HCT116 (cell line): ENCODE measurements at regions not wholly inside any gene's neighbourhood (a gene's known extent, or its start where the extent isn't known, plus 50 kb on each side); places are given as distances from the start of the nearest gene placed in this dataset.

Source experiments
- ATAC-seq: fragments of 200-7000 bp; cut with Tn5 transposase; 2 replicates; pipeline ENCODE4 v1.9.1; 2020; ENCODE audit warnings: mild to moderate bottlenecking, moderate library complexity
- BruUV-seq: library from RNA; stranded (reverse); fragments of 400-500 nt; replicated peaks from 2 replicates; lab custom pipeline; 2021; lab: Mats Ljungman, UMichigan
- CTCF ChIA-PET: fragments of 300-600 bp; sonication (Branson Sonifier 250); formaldehyde crosslinking; loops from one replicate; lab custom pipeline; 2021; ENCODE audit warnings: antibody characterized with exemption; lab: Charles Lee
- POLR2A ChIA-PET: fragments of 300-600, 350-600 bp; sonication (Branson Sonifier 250); formaldehyde crosslinking; loops from one replicate; lab custom pipeline; 2021; ENCODE audit warnings: antibody characterized with exemption; lab: Charles Lee
- RAD21 ChIA-PET, 2 experiments: fragments of 300-600 bp; sonication (Branson Sonifier 250); formaldehyde crosslinking; loops; one replicate each; lab custom pipeline; 2023; ENCODE audit warnings: low total read pairs in 2 of 2; ENCODE audit not compliant: uncharacterized antibody in 2 of 2, unreplicated experiment in 2 of 2, low non-redundant PET in 1 of 2; lab: Charles Lee
- DNase-seq: peaks from one replicate; pipeline ENCODE4 v3.0.0-alpha.2; 2010; ENCODE audit warnings: low read depth, low spot score
- H2AFZ ChIP-seq: fragments of 200-600 bp; shearing (Covaris generic), sonication (generic); 2 replicates; pipeline ENCODE4 v1.6.1; 2017; ENCODE audit warnings: low read depth, mixed run types, mixed read lengths, antibody characterized with exemption, low read length; ENCODE audit not compliant: poor library complexity, severe bottlenecking
- H3K27ac ChIP-seq: 2 replicates; pipeline ENCODE4 v1.5.1; 2012; ENCODE audit warnings: low read depth, low read length
- H3K27me3 ChIP-seq: fragments of 200-600 bp; sonication (generic); 2 replicates; pipeline ENCODE4 v1.6.1; 2016; ENCODE audit warnings: mixed run types, low read length, mixed read lengths; ENCODE audit not compliant: insufficient read depth
- H3K36me3 ChIP-seq, 2 experiments: fragments of 200-500 bp in 1 of 2; fragments of 200-600 bp in 1 of 2; sonication (Bioruptor generic) in 1 of 2; sonication (generic) in 1 of 2; 2 replicates each; pipeline versions ENCODE4 v1.5.1 to v1.6.1; 2014 to 2016; ENCODE audit warnings: low read length in 2 of 2, inconsistent platforms in 1 of 2, mixed read lengths in 1 of 2, mixed run types in 1 of 2; ENCODE audit not compliant: insufficient read depth in 2 of 2, control insufficient read depth in 1 of 2
- H3K4me1 ChIP-seq, 2 experiments: fragments of 200-600 bp in 1 of 2; sonication (generic) in 1 of 2; 2 replicates each; pipeline versions ENCODE4 v1.5.1 to v1.6.1; 2012 to 2017; ENCODE audit warnings: low read length in 2 of 2, inconsistent platforms in 1 of 2, mild to moderate bottlenecking in 1 of 2, mixed read lengths in 1 of 2, mixed run types in 1 of 2, moderate library complexity in 1 of 2; ENCODE audit not compliant: insufficient read depth in 2 of 2, control insufficient read depth in 1 of 2
- H3K4me2 ChIP-seq: fragments of 200-600 bp; sonication (generic); 2 replicates; pipeline ENCODE4 v1.6.1; 2017; ENCODE audit warnings: mixed run types, low read length, mixed read lengths
- H3K4me3 ChIP-seq, 2 experiments: fragments of 200-600 bp in 1 of 2; sonication (generic) in 1 of 2; replicated peaks in 1 of 2; 2 replicates each; pipeline ENCODE4 v1.5.1; 2011 to 2016; ENCODE audit warnings: low read length in 2 of 2, control low read depth in 1 of 2, low read depth in 1 of 2, mild to moderate bottlenecking in 1 of 2, mixed read lengths in 1 of 2, mixed run types in 1 of 2
- H3K79me2 ChIP-seq: fragments of 200-600 bp; sonication (generic); 2 replicates; pipeline ENCODE4 v1.6.1; 2017; ENCODE audit warnings: mild to moderate bottlenecking, mixed run types, low read length, moderate library complexity, mixed read lengths; ENCODE audit not compliant: insufficient read depth
- H3K9ac ChIP-seq: fragments of 200-600 bp; sonication (generic); 2 replicates; pipeline ENCODE4 v1.6.1; 2016; ENCODE audit warnings: low read length, mixed read lengths
- H3K9me2 ChIP-seq: fragments of 200-600 bp; sonication (generic), shearing (Covaris generic); 2 replicates; pipeline ENCODE4 v1.6.1; 2017; ENCODE audit warnings: mixed run types, mild to moderate bottlenecking, moderate library complexity; ENCODE audit not compliant: insufficient read depth
- H3K9me3 ChIP-seq, 2 experiments: fragments of 200-500 bp in 1 of 2; fragments of 200-600 bp in 1 of 2; sonication (Bioruptor generic) in 1 of 2; sonication (generic) in 1 of 2; 2 replicates each; pipeline ENCODE4 v1.6.1; 2014 to 2017; ENCODE audit warnings: low read length in 2 of 2, mixed read lengths in 2 of 2, inconsistent platforms in 1 of 2, low read depth in 1 of 2, mild to moderate bottlenecking in 1 of 2, mixed run types in 1 of 2, moderate library complexity in 1 of 2; ENCODE audit not compliant: control insufficient read depth in 1 of 2, insufficient read depth in 1 of 2
- H4K20me1 ChIP-seq: fragments of 200-600 bp; sonication (generic), shearing (Covaris generic); 2 replicates; pipeline ENCODE4 v1.6.1; 2017; ENCODE audit warnings: mixed run types, mild to moderate bottlenecking, moderate library complexity; ENCODE audit not compliant: insufficient read depth
- CEBPB ChIP-seq: IDR thresholded peaks from 2 replicates; pipeline ENCODE4 v1.6.1; 2012; ENCODE audit warnings: low read depth
- EGR1 ChIP-seq: IDR thresholded peaks from 2 replicates; pipeline ENCODE4 v1.6.1; 2012; ENCODE audit warnings: low read depth
- ELF1 ChIP-seq: IDR thresholded peaks from 2 replicates; pipeline ENCODE4 v1.6.1; 2012; ENCODE audit warnings: low read depth, borderline replicate concordance
- EZH2 ChIP-seq: fragments of 200-600 bp; sonication (generic); IDR thresholded peaks from 2 replicates; pipeline ENCODE4 v1.6.1; 2017; ENCODE audit warnings: antibody characterized with exemption, mixed run types
- JUND ChIP-seq: IDR thresholded peaks from 2 replicates; pipeline ENCODE4 v1.6.1; 2012
- POLR2A ChIP-seq: IDR thresholded peaks from 2 replicates; pipeline ENCODE4 v1.7.0; 2011; ENCODE audit warnings: borderline replicate concordance; ENCODE audit not compliant: insufficient read depth, insufficient read length; ENCODE audit errors: extremely low read depth
- POLR2AphosphoS5 ChIP-seq: IDR thresholded peaks from 2 replicates; pipeline ENCODE4 v1.6.1; 2011; ENCODE audit warnings: mild to moderate bottlenecking, low read depth, low read length, moderate library complexity
- RAD21 ChIP-seq: IDR thresholded peaks from 2 replicates; pipeline ENCODE4 v1.6.1; 2012; ENCODE audit warnings: low read depth, mild to moderate bottlenecking
- SIN3A ChIP-seq: IDR thresholded peaks from 2 replicates; pipeline ENCODE4 v1.6.1; 2012; ENCODE audit warnings: low read depth
- SP1 ChIP-seq: IDR thresholded peaks from 2 replicates; pipeline ENCODE4 v1.6.1; 2012; ENCODE audit warnings: low read depth
- SRF ChIP-seq: IDR thresholded peaks from 2 replicates; pipeline ENCODE4 v1.6.1; 2012; ENCODE audit warnings: low read depth
- TCF7L2 ChIP-seq: IDR thresholded peaks from 2 replicates; pipeline ENCODE4 v1.7.0; 2011; ENCODE audit warnings: borderline replicate concordance, inconsistent platforms; ENCODE audit not compliant: insufficient read depth, insufficient read length; ENCODE audit errors: extremely low read depth
- YY1 ChIP-seq: IDR thresholded peaks from 2 replicates; pipeline ENCODE4 v1.6.1; 2011; ENCODE audit warnings: low read length, low read depth, moderate library complexity, mild to moderate bottlenecking; ENCODE audit not compliant: insufficient replicate concordance; ENCODE audit errors: extremely low read depth
- ZFX ChIP-seq: fragments of 450-650 bp; IDR thresholded peaks from 2 replicates; pipeline ENCODE4 v1.6.1; 2017
- ZNF274 ChIP-seq: fragments of 200-500 bp; sonication (Bioruptor generic); IDR thresholded peaks from 2 replicates; pipeline ENCODE4 v1.6.1; 2014; ENCODE audit warnings: mild to moderate bottlenecking, low read depth, low read length, inconsistent platforms
- intact Hi-C: fragments of 100-400 bp; cut with micrococcal nuclease; formaldehyde crosslinking; loops from 2 replicates; pipeline ENCODE4 v1.10.0; 2022
- TF ChIP-seq, protein P1 (sequence below): IDR thresholded peaks from 2 replicates; pipeline ENCODE4 v1.6.1; 2011; ENCODE audit warnings: mild to moderate bottlenecking, low read length, moderate library complexity; ENCODE audit not compliant: insufficient replicate concordance; ENCODE audit errors: extremely low read depth
- TF ChIP-seq, protein P2 (sequence below): IDR thresholded peaks from 2 replicates; pipeline ENCODE4 v1.6.1; 2012
- TF ChIP-seq, protein P3 (sequence below), 3 experiments: fragments of 200-600 bp in 1 of 3; sonication (generic) in 1 of 3; IDR thresholded peaks in 2 of 3; conservative IDR thresholded peaks in 1 of 3; 2 replicates each; pipeline ENCODE4 v1.5.1; 2012 to 2017; ENCODE audit warnings: low read depth in 2 of 3, low read length in 2 of 3, antibody characterized with exemption in 1 of 3, borderline replicate concordance in 1 of 3, control low read depth in 1 of 3, mild to moderate bottlenecking in 1 of 3, mixed read lengths in 1 of 3, mixed run types in 1 of 3, moderate library complexity in 1 of 3; ENCODE audit not compliant: insufficient read depth in 1 of 3

DNA sequence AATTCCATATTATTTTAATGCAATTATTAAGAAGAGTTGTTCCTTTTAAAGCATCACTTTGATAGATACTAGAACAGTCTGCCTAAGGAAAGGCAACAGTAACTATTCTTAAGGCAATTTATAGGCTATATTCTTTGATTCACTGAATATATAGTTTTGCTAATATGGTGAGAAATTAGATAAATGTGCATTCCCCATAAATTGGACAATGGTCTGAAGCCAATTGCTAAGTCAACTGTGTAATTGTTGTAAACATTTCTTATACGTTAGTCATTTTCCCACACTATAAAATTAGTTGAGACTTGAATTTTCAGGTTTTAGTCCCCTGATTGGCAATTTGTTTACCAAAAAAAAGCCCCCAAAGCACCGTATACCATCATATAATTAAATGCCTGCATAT lies 263.0 kb upstream of the NECTIN3 start:
- intact Hi-C loops, result no loop called here
- peaks cover 22 to 27% of the 10 kb centered on the region in 2 experiments for H3K4me1 ChIP-seq

DNA sequence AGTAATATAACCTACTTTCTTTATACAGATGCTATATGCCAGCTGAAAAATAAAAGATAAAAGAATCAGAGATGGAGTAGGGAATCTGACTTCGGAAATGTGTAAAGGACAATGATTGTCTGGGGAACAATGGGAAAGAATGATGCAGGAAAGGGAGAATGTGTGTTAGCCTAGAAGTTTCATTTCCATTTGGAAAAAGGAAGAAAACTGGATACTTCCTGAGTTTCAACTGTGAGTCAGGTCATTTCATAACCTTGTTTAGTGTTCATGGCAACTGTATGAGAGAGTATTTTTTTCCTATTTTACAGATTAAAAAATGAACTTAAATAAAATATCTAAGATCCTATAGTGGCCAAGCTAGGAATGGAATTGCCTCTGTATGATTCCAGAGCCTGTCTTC lies 261.3 kb upstream of the NECTIN3 start:
- no peaks in the 10 kb centered on the region for H4K20me1 ChIP-seq
- no peak for TF ChIP-seq CEBPB
- no peak for TF ChIP-seq YY1
- no peak for TF ChIP-seq SRF
- TF ChIP-seq, protein P1, sequence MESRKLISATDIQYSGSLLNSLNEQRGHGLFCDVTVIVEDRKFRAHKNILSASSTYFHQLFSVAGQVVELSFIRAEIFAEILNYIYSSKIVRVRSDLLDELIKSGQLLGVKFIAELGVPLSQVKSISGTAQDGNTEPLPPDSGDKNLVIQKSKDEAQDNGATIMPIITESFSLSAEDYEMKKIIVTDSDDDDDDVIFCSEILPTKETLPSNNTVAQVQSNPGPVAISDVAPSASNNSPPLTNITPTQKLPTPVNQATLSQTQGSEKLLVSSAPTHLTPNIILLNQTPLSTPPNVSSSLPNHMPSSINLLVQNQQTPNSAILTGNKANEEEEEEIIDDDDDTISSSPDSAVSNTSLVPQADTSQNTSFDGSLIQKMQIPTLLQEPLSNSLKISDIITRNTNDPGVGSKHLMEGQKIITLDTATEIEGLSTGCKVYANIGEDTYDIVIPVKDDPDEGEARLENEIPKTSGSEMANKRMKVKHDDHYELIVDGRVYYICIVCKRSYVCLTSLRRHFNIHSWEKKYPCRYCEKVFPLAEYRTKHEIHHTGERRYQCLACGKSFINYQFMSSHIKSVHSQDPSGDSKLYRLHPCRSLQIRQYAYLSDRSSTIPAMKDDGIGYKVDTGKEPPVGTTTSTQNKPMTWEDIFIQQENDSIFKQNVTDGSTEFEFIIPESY, result no peak
- TF ChIP-seq EGR1, result no peak
- no peak for TF ChIP-seq SIN3A
- TF ChIP-seq ZFX, result no peak
- TF ChIP-seq POLR2A, result no peak
- TF ChIP-seq JUND, result no peak
- TF ChIP-seq, protein P2, sequence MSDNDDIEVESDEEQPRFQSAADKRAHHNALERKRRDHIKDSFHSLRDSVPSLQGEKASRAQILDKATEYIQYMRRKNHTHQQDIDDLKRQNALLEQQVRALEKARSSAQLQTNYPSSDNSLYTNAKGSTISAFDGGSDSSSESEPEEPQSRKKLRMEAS, result no peak
- TF ChIP-seq RAD21, result no peak
- TF ChIP-seq SP1, result no peak
- TF ChIP-seq, protein P3, sequence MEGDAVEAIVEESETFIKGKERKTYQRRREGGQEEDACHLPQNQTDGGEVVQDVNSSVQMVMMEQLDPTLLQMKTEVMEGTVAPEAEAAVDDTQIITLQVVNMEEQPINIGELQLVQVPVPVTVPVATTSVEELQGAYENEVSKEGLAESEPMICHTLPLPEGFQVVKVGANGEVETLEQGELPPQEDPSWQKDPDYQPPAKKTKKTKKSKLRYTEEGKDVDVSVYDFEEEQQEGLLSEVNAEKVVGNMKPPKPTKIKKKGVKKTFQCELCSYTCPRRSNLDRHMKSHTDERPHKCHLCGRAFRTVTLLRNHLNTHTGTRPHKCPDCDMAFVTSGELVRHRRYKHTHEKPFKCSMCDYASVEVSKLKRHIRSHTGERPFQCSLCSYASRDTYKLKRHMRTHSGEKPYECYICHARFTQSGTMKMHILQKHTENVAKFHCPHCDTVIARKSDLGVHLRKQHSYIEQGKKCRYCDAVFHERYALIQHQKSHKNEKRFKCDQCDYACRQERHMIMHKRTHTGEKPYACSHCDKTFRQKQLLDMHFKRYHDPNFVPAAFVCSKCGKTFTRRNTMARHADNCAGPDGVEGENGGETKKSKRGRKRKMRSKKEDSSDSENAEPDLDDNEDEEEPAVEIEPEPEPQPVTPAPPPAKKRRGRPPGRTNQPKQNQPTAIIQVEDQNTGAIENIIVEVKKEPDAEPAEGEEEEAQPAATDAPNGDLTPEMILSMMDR (IDR thresholded peaks at IDR 0.05 in 2 of 3, conservative IDR thresholded peaks at IDR 0.05 in 1 of 3; ENCODE audit: borderline replicate concordance in 1 of 3, insufficient read depth in 1 of 3, low read depth in 2 of 3, low read length in 2 of 3), result no peak
- no peak for TF ChIP-seq POLR2AphosphoS5
- no peak for TF ChIP-seq ELF1
- no peak for TF ChIP-seq ZNF274
- no peak for TF ChIP-seq EZH2
- ChIA-PET POLR2A (no interaction called here), RAD21 (no interaction called here), CTCF (no interaction called here)
- H3K4me1 ChIP-seq, result peaks cover 35 to 44% of the 10 kb centered on the region in 2 experiments
- ATAC-seq, result no peak
- H3K4me2 ChIP-seq, result no peak overlapping the region
- H3K4me3 ChIP-seq, result no peak overlapping the region
- no peaks in the 10 kb centered on the region for H3K27me3 ChIP-seq
- intact Hi-C loops, result loop anchor here (10.0 kb wide), 2 partner anchors 236 to 396 kb away; no protein-coding TSS in a partner anchor
- H3K9me3 ChIP-seq, result no peaks in the 10 kb centered on the region
- DNase-seq, result no peak
- H2AFZ ChIP-seq, result peak overlapping the region; percentile 40
- no TSS peak for BruUV-seq
- no peaks in the 10 kb centered on the region for H3K36me3 ChIP-seq
- H3K9ac ChIP-seq, result no peak overlapping the region
- H3K79me2 ChIP-seq, result no peaks in the 10 kb centered on the region
- H3K27ac ChIP-seq, result no peak overlapping the region
- H3K9me2 ChIP-seq, result no peaks in the 10 kb centered on the region

More for the DNA sequence above, 263.0 kb upstream of the NECTIN3 start:
- no peak overlapping the region for H3K4me2 ChIP-seq
- H3K9me3 ChIP-seq, result no peaks in the 10 kb centered on the region
- H4K20me1 ChIP-seq, result no peaks in the 10 kb centered on the region
- H3K9me2 ChIP-seq, result no peaks in the 10 kb centered on the region
- ATAC-seq (no peak), DNase-seq (no peak)
- no peak overlapping the region for H3K27ac ChIP-seq
- no peaks in the 10 kb centered on the region for H3K36me3 ChIP-seq
- ChIA-PET RAD21 (no interaction called here), POLR2A (no interaction called here), CTCF (no interaction called here)
- TF ChIP-seq EZH2 (no peak), SP1 (no peak), TCF7L2 (no peak), ZFX (no peak), ZNF274 (no peak), POLR2A (no peak)
- peak overlapping the region; percentile 15 for H2AFZ ChIP-seq
- H3K79me2 ChIP-seq, result no peaks in the 10 kb centered on the region
- H3K9ac ChIP-seq, result no peak overlapping the region
- no peaks in the 10 kb centered on the region for H3K27me3 ChIP-seq
- no peak overlapping the region for H3K4me3 ChIP-seq
- no TSS peak for BruUV-seq
